Panc1 (cell line): ENCODE measurements at regions not wholly inside any gene's neighbourhood (a gene's known extent, or its start where the extent isn't known, plus 50 kb on each side); places are given as distances from the start of the nearest gene placed in this dataset.

Experiments used
- ATAC-seq: fragments of 200-7000 bp; cut with Tn5 transposase; 2 replicates; pipeline ENCODE4 v1.9.1; 2020; ENCODE audit warnings: mild to moderate bottlenecking, moderate library complexity
- BruUV-seq: library from RNA; stranded (reverse); fragments of 400-500 nt; replicated peaks from 2 replicates; lab custom pipeline; 2021; lab: Mats Ljungman, UMichigan
- CTCF ChIA-PET: fragments of 300-600 bp; sonication (Branson Sonifier 250); formaldehyde crosslinking; loops from one replicate; lab custom pipeline; 2022; ENCODE audit warnings: antibody characterized with exemption; lab: Charles Lee
- POLR2A ChIA-PET: fragments of 300-600 bp; sonication (Branson Sonifier 250); formaldehyde crosslinking; loops from one replicate; lab custom pipeline; 2022; ENCODE audit warnings: antibody characterized with exemption; lab: Charles Lee
- DNase-seq: peaks from one replicate; pipeline ENCODE4 v3.0.0-alpha.2; 2010; ENCODE audit warnings: low read depth, low spot score
- H3K27ac ChIP-seq: 2 replicates; pipeline ENCODE4 v1.5.1; 2011; ENCODE audit warnings: mild to moderate bottlenecking, low read length, inconsistent platforms
- H3K27me3 ChIP-seq: fragments of 200-500 bp; sonication (Bioruptor generic); 2 replicates; pipeline ENCODE4 v1.6.0; 2014; ENCODE audit warnings: low read length, inconsistent platforms; ENCODE audit not compliant: control insufficient read depth, insufficient read depth
- H3K36me3 ChIP-seq: fragments of 200-500 bp; sonication (Bioruptor generic); 2 replicates; pipeline ENCODE4 v1.5.1; 2014; ENCODE audit warnings: inconsistent platforms, mild to moderate bottlenecking, low read length, moderate library complexity; ENCODE audit not compliant: control insufficient read depth, insufficient read depth
- H3K4me1 ChIP-seq: 2 replicates; pipeline ENCODE4 v1.5.1; 2011; ENCODE audit warnings: inconsistent platforms, mild to moderate bottlenecking, low read length, moderate library complexity; ENCODE audit not compliant: control insufficient read depth, insufficient read depth
- H3K4me3 ChIP-seq, 2 experiments: 2 replicates each; pipeline ENCODE4 v1.5.1; 2011 to 2012; ENCODE audit warnings: low read depth in 2 of 2, low read length in 2 of 2, mild to moderate bottlenecking in 2 of 2, inconsistent platforms in 1 of 2, moderate library complexity in 1 of 2
- H3K9me3 ChIP-seq: fragments of 200-500 bp; sonication (Bioruptor generic); 2 replicates; pipeline ENCODE4 v1.5.1; 2014; ENCODE audit warnings: low read depth, mild to moderate bottlenecking, inconsistent platforms, low read length, moderate library complexity; ENCODE audit not compliant: control insufficient read depth, insufficient read depth
- CTCF ChIP-seq: fragments of 450-650 bp; IDR thresholded peaks from 2 replicates; pipeline ENCODE4 v1.5.1; 2017; ENCODE audit warnings: mild to moderate bottlenecking
- POLR2AphosphoS5 ChIP-seq: IDR thresholded peaks from 2 replicates; pipeline ENCODE4 v1.6.1; 2012; ENCODE audit warnings: mild to moderate bottlenecking, low read depth, low read length, moderate library complexity
- REST ChIP-seq, 2 experiments: IDR thresholded peaks; 2 replicates each; pipeline ENCODE4 v1.6.1; 2011 to 2012; ENCODE audit warnings: low read depth in 2 of 2, control low read depth in 1 of 2, low read length in 1 of 2, mild to moderate bottlenecking in 1 of 2, moderate library complexity in 1 of 2; ENCODE audit not compliant: insufficient read depth in 1 of 2
- SIN3A ChIP-seq: IDR thresholded peaks from 2 replicates; pipeline ENCODE4 v1.6.1; 2012; ENCODE audit warnings: low read depth, mild to moderate bottlenecking, low read length, moderate library complexity, borderline replicate concordance; ENCODE audit not compliant: insufficient read depth
- TCF7L2 ChIP-seq: IDR thresholded peaks from 2 replicates; pipeline ENCODE4 v1.6.1; 2011; ENCODE audit warnings: mild to moderate bottlenecking, low read depth, low read length, inconsistent platforms
- in situ Hi-C: cut with HindIII; loops from 2 replicates; pipeline ENCODE4 v1.10.0; 2016; ENCODE audit warnings: low sequenced_read_pairs, low pct_unique_long_range_greater_than_20kb
- intact Hi-C: fragments of 100-400 bp; cut with micrococcal nuclease; formaldehyde crosslinking; loops from one replicate; pipeline ENCODE4 v1.10.0; 2022; ENCODE audit not compliant: unreplicated experiment

- DNase-seq = no peak
- Histone ChIP-seq H3K9me3 (no peaks in the 10 kb centered on the region), H3K4me3 (no peak overlapping the region), H3K27ac (peak overlapping the region; percentile 65; the same call in 1 of the 2 replicates), H3K27me3 (no peaks in the 10 kb centered on the region), H3K4me1 (peaks cover 3% of the 10 kb centered on the region; the same call in 1 of the 2 replicates), H3K36me3 (no peaks in the 10 kb centered on the region)
- ChIA-PET CTCF (no interaction called here), POLR2A (interaction anchor here (1.1 kb wide), 1 partner anchor 92 kb away, joined by 3 read pairs; the partner anchor contains the start of gene EEF1E1)
- no peak for ATAC-seq
- intact Hi-C loops (no loop called here), in situ Hi-C loops (no loop called here)
- BruUV-seq = no TSS peak
- TF ChIP-seq CTCF (no peak), TCF7L2 (no peak), SIN3A (no peak), POLR2AphosphoS5 (no peak), REST (IDR thresholded peaks at IDR 0.05; ENCODE audit: insufficient read depth in 1 of 2, low read depth in 2 of 2, low read length in 1 of 2) (no peak)
These were observed 92.1 kb upstream of the EEF1E1 start for GRCh38 chr6:8194490-8194889.

- intact Hi-C loops = no loop called here
- Histone ChIP-seq H3K27ac (no peak overlapping the region), H3K9me3 (no peaks in the 10 kb centered on the region), H3K4me3 (no peak overlapping the region), H3K27me3 (no peaks in the 10 kb centered on the region), H3K36me3 (no peaks in the 10 kb centered on the region), H3K4me1 (peaks cover 3% of the 10 kb centered on the region; the same call in 1 of the 2 replicates)
- no TSS peak for BruUV-seq
- in situ Hi-C loops = no loop called here
- no peak for ATAC-seq
- DNase-seq = no peak
- POLR2A ChIA-PET = interaction anchor here (1.1 kb wide), 1 partner anchor 91 kb away, joined by 3 read pairs; the partner anchor contains the start of gene EEF1E1
- TF ChIP-seq SIN3A (no peak), POLR2AphosphoS5 (no peak), CTCF (no peak), TCF7L2 (no peak), REST (IDR thresholded peaks at IDR 0.05; ENCODE audit: insufficient read depth in 1 of 2, low read depth in 2 of 2, low read length in 1 of 2) (no peak)
- CTCF ChIA-PET = no interaction called here
These were observed 91.2 kb upstream of the EEF1E1 start for GRCh38 chr6:8193541-8193940.
